ENCODE measurements at regions not wholly inside any gene's neighbourhood (a gene's known extent, or its start where the extent isn't known, plus 50 kb on each side); places are given as distances from the start of the nearest gene placed in this dataset.

DNA sequence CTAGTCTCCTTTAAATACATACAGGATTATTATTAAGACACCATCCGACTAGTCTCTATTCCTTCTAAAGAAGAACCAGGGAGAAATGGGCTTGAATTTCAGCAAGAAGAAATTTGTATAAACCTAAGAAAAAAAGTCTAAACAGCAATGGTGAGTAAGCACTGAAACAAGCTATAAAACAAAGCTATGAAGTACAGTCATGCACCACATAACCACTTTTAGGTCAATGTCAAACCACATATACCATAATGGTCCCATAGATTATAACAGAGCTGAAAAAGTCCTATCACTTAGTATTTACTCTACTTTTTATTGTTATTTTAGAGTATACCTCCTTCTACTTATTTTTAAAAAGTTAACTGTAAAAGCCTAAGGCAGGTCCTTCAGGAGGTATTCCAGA is 102.0 kb upstream of the NFIB start:
- intact Hi-C loops (cut with micrococcal nuclease) (no loop called here), dilution Hi-C loops (cut with MboI; ENCODE audit: extremely low pct_ligation_motif_present, low sequenced_read_pairs) (no loop called here)
- H3K27ac ChIP-seq (ENCODE audit: insufficient read depth, low read depth, low read length): no peak overlapping the region
- DNase-seq (ENCODE audit: low read depth, low spot score) (no peak), FAIRE-seq (no peak)
- H3K9me3 ChIP-seq (replicated peaks; ENCODE audit: control insufficient read depth, insufficient read depth, low read length): no peaks in the 10 kb centered on the region
- BruUV-seq (replicated peaks): no TSS peak
- TF ChIP-seq GATA2 (IDR thresholded peaks at IDR 0.05; ENCODE audit: insufficient read depth, insufficient read length, low read depth, low read length) (no peak), JUN (IDR thresholded peaks at IDR 0.05; ENCODE audit: borderline replicate concordance, insufficient read depth, insufficient read length, low read depth) (no peak), FOS (IDR thresholded peaks at IDR 0.05; ENCODE audit: borderline replicate concordance, insufficient read depth, low read length) (peak; percentile 69), EZH2 (IDR thresholded peaks at IDR 0.05; ENCODE audit: borderline replicate concordance, low read depth, low read length, severe bottlenecking) (no peak)
- no peaks in the 10 kb centered on the region for H3K4me1 ChIP-seq (ENCODE audit: control insufficient read depth, extremely low read depth, insufficient read depth, low read length)
- H3K27me3 ChIP-seq (ENCODE audit: control insufficient read depth in 2 of 2, insufficient read depth in 2 of 2, low read length in 2 of 2): no peaks in the 10 kb centered on the region
- H3K9ac ChIP-seq (replicated peaks; ENCODE audit: extremely low read depth, insufficient read depth, low read length): no peak overlapping the region
- no peaks in the 10 kb centered on the region for H4K20me1 ChIP-seq (replicated peaks; ENCODE audit: control insufficient read depth, extremely low read depth, insufficient read depth, low read length)
- POLR2A ChIA-PET: no interaction called here
- no peak overlapping the region for H3K4me3 ChIP-seq (replicated peaks in 1 of 3; ENCODE audit: insufficient read depth in 1 of 3, low read depth in 1 of 3, low read length in 3 of 3)
- H3K9me1 ChIP-seq (replicated peaks; ENCODE audit: control insufficient read depth, extremely low read depth, insufficient read depth, low read length): no peaks in the 10 kb centered on the region
- no peaks in the 10 kb centered on the region for H3K36me3 ChIP-seq (ENCODE audit: control insufficient read depth in 2 of 2, extremely low read depth in 1 of 2, insufficient read depth in 2 of 2, low read length in 2 of 2)
- no peak overlapping the region for H2AFZ ChIP-seq (ENCODE audit: low read depth, low read length)
- no peak overlapping the region for H3K4me2 ChIP-seq (ENCODE audit: insufficient read depth, low read length)
- H3K79me2 ChIP-seq (ENCODE audit: control insufficient read depth, insufficient read depth, low read length): no peaks in the 10 kb centered on the region
- CTCF ChIA-PET: interaction anchor here (0.7 to 1.2 kb wide), 2 partner anchors 12 to 14 kb away, joined by 3 to 5 read pairs; no protein-coding TSS in a partner anchor

DNA sequence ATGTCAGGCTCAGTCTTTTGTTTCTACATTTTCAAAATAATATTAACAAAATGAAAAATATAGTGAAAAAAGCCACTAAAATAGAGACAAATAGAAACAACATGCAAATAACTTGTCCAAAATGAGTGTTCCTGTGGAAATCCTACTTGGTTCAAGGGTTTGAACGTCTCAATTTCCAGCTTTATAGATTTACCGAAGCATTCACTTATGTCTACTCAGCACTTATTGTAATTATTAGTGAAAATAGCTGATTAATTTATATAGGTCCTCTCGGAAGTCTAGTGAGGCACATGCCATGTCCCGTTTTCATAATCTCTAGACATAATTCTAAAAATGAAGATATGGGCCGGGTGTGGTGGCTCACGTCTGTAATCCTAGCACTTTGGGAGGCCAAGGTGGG is 99.9 kb upstream of the NFIB start:
- Histone ChIP-seq H2AFZ (ENCODE audit: low read depth, low read length) (no peak overlapping the region), H3K4me2 (ENCODE audit: insufficient read depth, low read length) (no peak overlapping the region), H3K9me1 (replicated peaks; ENCODE audit: control insufficient read depth, extremely low read depth, insufficient read depth, low read length) (no peaks in the 10 kb centered on the region), H3K9ac (replicated peaks; ENCODE audit: extremely low read depth, insufficient read depth, low read length) (no peak overlapping the region), H3K9me3 (replicated peaks; ENCODE audit: control insufficient read depth, insufficient read depth, low read length) (no peaks in the 10 kb centered on the region), H3K27ac (ENCODE audit: insufficient read depth, low read depth, low read length) (no peak overlapping the region), H3K36me3 (ENCODE audit: control insufficient read depth in 2 of 2, extremely low read depth in 1 of 2, insufficient read depth in 2 of 2, low read length in 2 of 2) (no peaks in the 10 kb centered on the region), H3K79me2 (ENCODE audit: control insufficient read depth, insufficient read depth, low read length) (no peaks in the 10 kb centered on the region), H4K20me1 (replicated peaks; ENCODE audit: control insufficient read depth, extremely low read depth, insufficient read depth, low read length) (no peaks in the 10 kb centered on the region), H3K27me3 (ENCODE audit: control insufficient read depth in 2 of 2, insufficient read depth in 2 of 2, low read length in 2 of 2) (no peaks in the 10 kb centered on the region), H3K4me3 (replicated peaks in 1 of 3; ENCODE audit: insufficient read depth in 1 of 3, low read depth in 1 of 3, low read length in 3 of 3) (no peak overlapping the region), H3K4me1 (ENCODE audit: control insufficient read depth, extremely low read depth, insufficient read depth, low read length) (no peaks in the 10 kb centered on the region)
- DNase-seq (ENCODE audit: low read depth, low spot score) (no peak), FAIRE-seq (no peak)
- TF ChIP-seq MYC (IDR thresholded peaks at IDR 0.05; ENCODE audit: low read depth, low read length) (no peak), EZH2 (IDR thresholded peaks at IDR 0.05; ENCODE audit: borderline replicate concordance, low read depth, low read length, severe bottlenecking) (no peak), FOS (IDR thresholded peaks at IDR 0.05; ENCODE audit: borderline replicate concordance, insufficient read depth, low read length) (no peak), GATA2 (IDR thresholded peaks at IDR 0.05; ENCODE audit: insufficient read depth, insufficient read length, low read depth, low read length) (no peak)
- POLR2A ChIA-PET: no interaction called here
- CTCF ChIA-PET: interaction anchor here (1.4 to 3.0 kb wide), 3 partner anchors 10 to 986 kb away, joined by 4 to 15 read pairs (median 6); no protein-coding TSS in a partner anchor
- dilution Hi-C loops (cut with MboI; ENCODE audit: extremely low pct_ligation_motif_present, low sequenced_read_pairs): no loop called here
- intact Hi-C loops (cut with micrococcal nuclease): no loop called here
- BruUV-seq (replicated peaks): no TSS peak
